DND-41 (cell line): ENCODE measurements at regions not wholly inside any gene's neighbourhood (a gene's known extent, or its start where the extent isn't known, plus 50 kb on each side); places are given as distances from the start of the nearest gene placed in this dataset.

ENCODE experiments used
- EZH2 ChIP-seq: IDR thresholded peaks from 3 replicates; pipeline ENCODE4 v1.6.1; 2012; ENCODE audit warnings: borderline replicate concordance, low read depth, mild to moderate bottlenecking, moderate library complexity, low read length, inconsistent platforms; ENCODE audit not compliant: severe bottlenecking
- TF ChIP-seq, protein P1 (sequence below): IDR thresholded peaks from 2 replicates; pipeline ENCODE4 v1.5.1; 2012; ENCODE audit warnings: borderline replicate concordance, low read length, moderate library complexity, mild to moderate bottlenecking; ENCODE audit not compliant: poor library complexity, severe bottlenecking; ENCODE audit errors: extremely low read depth

DNA sequence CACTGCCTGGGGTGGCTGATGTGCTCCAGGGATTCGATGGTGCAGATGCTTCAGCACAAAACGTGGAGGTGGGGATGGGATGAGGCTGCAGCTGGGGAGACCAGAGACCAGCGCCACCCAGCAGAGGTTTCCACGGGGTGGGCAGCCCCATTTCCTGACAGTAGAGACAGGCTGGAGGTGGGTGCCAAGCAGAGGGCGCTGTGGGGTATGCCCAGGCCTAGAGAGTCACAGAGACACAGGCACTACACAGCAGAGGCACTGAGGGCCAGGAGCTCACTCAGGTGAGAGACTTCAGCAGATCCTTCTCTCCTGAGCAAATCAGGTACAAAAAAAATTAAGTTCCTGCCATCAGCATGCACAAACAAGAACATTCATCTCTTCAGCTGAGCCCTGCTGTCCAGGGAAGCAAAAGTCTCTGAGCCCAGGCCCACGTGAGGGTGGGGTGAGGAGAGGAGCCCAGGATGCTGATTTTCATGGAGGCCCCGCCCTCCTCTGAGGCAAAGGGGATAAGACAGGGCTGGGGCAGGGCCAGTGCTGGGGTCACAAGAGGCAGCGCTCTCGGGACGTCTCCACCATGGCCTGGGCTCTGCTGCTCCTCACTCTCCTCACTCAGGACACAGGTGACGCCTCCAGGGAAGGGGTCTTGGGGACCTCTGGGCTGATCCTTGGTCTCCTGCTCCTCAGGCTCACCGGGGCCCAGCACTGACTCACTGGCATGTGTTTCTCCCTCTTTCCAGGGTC, 53.1 kb downstream of the GGTLC2 start:
- TF ChIP-seq, protein P1, sequence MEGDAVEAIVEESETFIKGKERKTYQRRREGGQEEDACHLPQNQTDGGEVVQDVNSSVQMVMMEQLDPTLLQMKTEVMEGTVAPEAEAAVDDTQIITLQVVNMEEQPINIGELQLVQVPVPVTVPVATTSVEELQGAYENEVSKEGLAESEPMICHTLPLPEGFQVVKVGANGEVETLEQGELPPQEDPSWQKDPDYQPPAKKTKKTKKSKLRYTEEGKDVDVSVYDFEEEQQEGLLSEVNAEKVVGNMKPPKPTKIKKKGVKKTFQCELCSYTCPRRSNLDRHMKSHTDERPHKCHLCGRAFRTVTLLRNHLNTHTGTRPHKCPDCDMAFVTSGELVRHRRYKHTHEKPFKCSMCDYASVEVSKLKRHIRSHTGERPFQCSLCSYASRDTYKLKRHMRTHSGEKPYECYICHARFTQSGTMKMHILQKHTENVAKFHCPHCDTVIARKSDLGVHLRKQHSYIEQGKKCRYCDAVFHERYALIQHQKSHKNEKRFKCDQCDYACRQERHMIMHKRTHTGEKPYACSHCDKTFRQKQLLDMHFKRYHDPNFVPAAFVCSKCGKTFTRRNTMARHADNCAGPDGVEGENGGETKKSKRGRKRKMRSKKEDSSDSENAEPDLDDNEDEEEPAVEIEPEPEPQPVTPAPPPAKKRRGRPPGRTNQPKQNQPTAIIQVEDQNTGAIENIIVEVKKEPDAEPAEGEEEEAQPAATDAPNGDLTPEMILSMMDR = peak; percentile 40
- TF ChIP-seq EZH2 = no peak
